B cell (primary cell): ENCODE measurements at regions not wholly inside any gene's neighbourhood (a gene's known extent, or its start where the extent isn't known, plus 50 kb on each side); places are given as distances from the start of the nearest gene placed in this dataset.

ENCODE experiments used
- ATAC-seq: fragments of 200-7000 bp; cut with Tn5 transposase; one replicate; pipeline ENCODE4 v1.10.0; 2021; ENCODE audit warnings: low read depth, mild to moderate bottlenecking, moderate number of reproducible peaks, moderate library complexity
- CTCF ChIA-PET: fragments of 350-600 bp; sonication (Branson Sonifier 250); formaldehyde crosslinking; loops from one replicate; lab custom pipeline; 2021; ENCODE audit warnings: antibody characterized with exemption, inconsistent platforms; lab: Charles Lee
- POLR2A ChIA-PET: fragments of 350-600 bp; sonication (Branson Sonifier 250); formaldehyde crosslinking; loops from one replicate; lab custom pipeline; 2021; ENCODE audit warnings: antibody characterized with exemption; lab: Charles Lee
- DNase-seq: peaks from one replicate; pipeline ENCODE4 v3.0.0; 2013
- H2AFZ ChIP-seq: 2 replicates; pipeline ENCODE4 v1.6.1; 2012; ENCODE audit warnings: mild to moderate bottlenecking, low read depth, low read length; ENCODE audit not compliant: insufficient read depth, poor library complexity, severe bottlenecking
- H3K27ac ChIP-seq, 2 donors: 1 replicate in 1 of 2; 2 replicates in 1 of 2; pipeline ENCODE4 v1.5.1; 2012 to 2013; ENCODE audit warnings: low read length in 2 of 2, mild to moderate bottlenecking in 2 of 2, moderate library complexity in 1 of 2
- H3K27me3 ChIP-seq, 4 experiments: fragments of 200-600 bp in 1 of 4; sonication (generic) in 1 of 4; replicated peaks in 1 of 4; 1 replicate in 2 of 4; 2 replicates in 2 of 4; pipeline versions ENCODE4 v1.6.1 to v1.7.0; 2013 to 2016; ENCODE audit warnings: low read length in 3 of 4, mild to moderate bottlenecking in 2 of 4, mixed read lengths in 1 of 4, moderate library complexity in 1 of 4; ENCODE audit not compliant: insufficient read depth in 4 of 4, control insufficient read depth in 3 of 4; ENCODE audit errors: control extremely low read depth in 1 of 4
- H3K36me3 ChIP-seq, 2 experiments: replicated peaks in 1 of 2; 1 replicate in 1 of 2; 2 replicates in 1 of 2; pipeline versions ENCODE4 v1.6.1 to v1.7.1; 2013; ENCODE audit warnings: low read length in 1 of 2; ENCODE audit not compliant: insufficient read depth in 2 of 2, control insufficient read depth in 1 of 2; ENCODE audit errors: control extremely low read depth in 1 of 2, extremely low read depth in 1 of 2
- H3K4me1 ChIP-seq, 2 donors: fragments of 200-600 bp in 1 of 2; sonication (generic) in 1 of 2; 1 replicate in 1 of 2; 2 replicates in 1 of 2; pipeline versions ENCODE4 v1.5.1 to v1.6.1; 2013 to 2017; ENCODE audit warnings: low read length in 2 of 2; ENCODE audit not compliant: control insufficient read depth in 2 of 2, insufficient read depth in 2 of 2
- H3K4me2 ChIP-seq: replicated peaks from 2 replicates; pipeline ENCODE3; 2012; ENCODE audit warnings: mild to moderate bottlenecking, low read depth, low read length; ENCODE audit not compliant: poor library complexity, severe bottlenecking
- H3K4me3 ChIP-seq, 5 experiments: fragments of 200-600 bp in 1 of 5; sonication (generic) in 1 of 5; 1 replicate in 3 of 5; 2 replicates in 2 of 5; pipeline versions ENCODE4 v1.5.1 to v1.7.0; 2011 to 2016; ENCODE audit warnings: low read length in 4 of 5, mild to moderate bottlenecking in 4 of 5, low read depth in 2 of 5, control low read depth in 1 of 5, moderate library complexity in 1 of 5; ENCODE audit not compliant: insufficient read depth in 1 of 5; ENCODE audit errors: control extremely low read depth in 1 of 5, extremely low read depth in 1 of 5
- H3K79me2 ChIP-seq: fragments of 200-600 bp; sonication (generic); one replicate; pipeline ENCODE4 v1.6.0; 2016; ENCODE audit warnings: low read length; ENCODE audit not compliant: control insufficient read depth, insufficient read depth
- H3K9ac ChIP-seq: fragments of 200-600 bp; sonication (generic); 2 replicates; pipeline ENCODE4 v1.6.1; 2017; ENCODE audit warnings: mild to moderate bottlenecking, low read length, moderate library complexity
- H3K9me3 ChIP-seq, 3 donors: one replicate each; pipeline versions ENCODE4 v1.6.1 to v1.7.1; 2013; ENCODE audit warnings: low read length in 2 of 3; ENCODE audit not compliant: control insufficient read depth in 2 of 3, insufficient read depth in 1 of 3; ENCODE audit errors: control extremely low read depth in 1 of 3
- H4K20me1 ChIP-seq: 2 replicates; pipeline ENCODE4 v1.6.0; 2012; ENCODE audit warnings: mild to moderate bottlenecking, low read length; ENCODE audit not compliant: insufficient read depth, control insufficient read depth, poor library complexity, severe bottlenecking
- H3K27ac Mint-ChIP-seq: one replicate; pipeline ENCODE4 v1.8.0; 2021; ENCODE audit warnings: mixed read lengths
- H3K27me3 Mint-ChIP-seq: one replicate; pipeline ENCODE4 v1.8.0; 2021; ENCODE audit warnings: mixed read lengths
- H3K4me1 Mint-ChIP-seq: one replicate; pipeline ENCODE4 v1.8.0; 2021; ENCODE audit warnings: mixed read lengths
- H3K4me3 Mint-ChIP-seq: one replicate; pipeline ENCODE4 v1.8.0; 2021; ENCODE audit warnings: mixed read lengths
- H3K9me3 Mint-ChIP-seq: one replicate; pipeline ENCODE4 v1.8.0; 2022; ENCODE audit warnings: mixed read lengths; ENCODE audit not compliant: insufficient read depth
- CTCF ChIP-seq: fragments of 200-600 bp; IDR thresholded peaks from one replicate; pipeline ENCODE4 v1.8.0; 2022; ENCODE audit warnings: antibody characterized with exemption, mild to moderate bottlenecking
- EZH2 ChIP-seq: IDR thresholded peaks from 2 replicates; pipeline ENCODE4 v1.6.1; 2012; ENCODE audit warnings: borderline replicate concordance, low read depth, mild to moderate bottlenecking, moderate library complexity, low read length; ENCODE audit not compliant: insufficient read depth, poor library complexity, severe bottlenecking
- WGBS: methylation state at CpG from one replicate; pipeline ENCODE4 v1.1.5; 2013; ENCODE audit warnings: missing lambda C conversion rate; ENCODE audit not compliant: insufficient coverage; 5-methylcytosine and 5-hydroxymethylcytosine counted together
- intact Hi-C: fragments of 100-400 bp; cut with micrococcal nuclease; formaldehyde crosslinking; loops from one replicate; pipeline ENCODE4 v1.10.0; 2022

DNA sequence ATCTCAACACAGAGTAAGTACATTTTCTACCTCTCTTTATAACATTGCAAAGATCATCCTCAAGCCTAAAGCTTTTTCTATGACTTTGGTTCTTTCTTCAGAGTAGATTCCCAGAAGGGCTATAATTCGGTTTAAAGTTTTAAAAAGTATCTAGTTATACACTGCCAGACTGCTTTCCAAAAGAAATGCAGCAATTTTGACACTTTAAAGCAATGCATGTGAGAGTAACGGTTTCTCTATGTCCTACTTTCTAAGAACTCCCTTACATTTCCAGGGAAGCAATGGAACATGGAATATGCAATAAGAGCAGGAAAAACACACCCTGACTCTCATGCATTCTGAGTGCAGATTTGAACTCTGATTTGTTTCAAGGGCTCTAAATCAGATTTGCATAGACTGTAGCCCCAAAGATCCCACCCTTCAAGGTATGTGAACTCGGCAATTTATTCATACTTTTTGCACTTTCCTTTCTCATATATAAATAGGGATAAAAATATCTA is 331.6 kb downstream of the HHIPL2 start:
- Histone ChIP-seq H3K79me2 (no peaks in the 10 kb centered on the region), H3K27me3 (peaks cover 0 to 2% (median 0%) of the 10 kb centered on the region in 4 experiments), H3K4me2 (no peak overlapping the region), H3K4me1 (no peaks in the 10 kb centered on the region), H2AFZ (no peak overlapping the region), H3K9ac (no peak overlapping the region), H4K20me1 (no peaks in the 10 kb centered on the region), H3K27ac (no peak overlapping the region), H3K36me3 (no peaks in the 10 kb centered on the region), H3K4me3 (no peak overlapping the region), H3K9me3 (no peaks in the 10 kb centered on the region)
- ATAC-seq (no peak), DNase-seq (no peak)
- Mint-ChIP-seq H3K27ac (no peak overlapping the region), H3K4me1 (peaks cover 3% of the 10 kb centered on the region), H3K27me3 (peaks cover 8% of the 10 kb centered on the region), H3K4me3 (no peak overlapping the region), H3K9me3 (no peaks in the 10 kb centered on the region)
- POLR2A ChIA-PET = no interaction called here
- TF ChIP-seq CTCF (no peak), EZH2 (no peak)
- intact Hi-C loops = no loop called here
- no CpG with 5 or more reads among the region's 3 CpGs for WGBS
- CTCF ChIA-PET = no interaction called here

GRCh38 chr1:222210776-222211175 is 337.1 kb downstream of the HHIPL2 start:
- H3K27me3 Mint-ChIP-seq = peaks cover 18% of the 10 kb centered on the region
- H2AFZ ChIP-seq = no peak overlapping the region
- no peak for TF ChIP-seq CTCF
- no peak for TF ChIP-seq EZH2

More at GRCh38 chr1:222210776-222211175, 337.1 kb downstream of the HHIPL2 start:
- no peak overlapping the region for H3K27ac ChIP-seq
- ATAC-seq (no peak), DNase-seq (no peak)
- no peak overlapping the region for H3K9ac ChIP-seq
- ChIA-PET POLR2A (no interaction called here), CTCF (no interaction called here)
- no CpG with 5 or more reads among the region's 2 CpGs for WGBS
- Mint-ChIP-seq H3K4me3 (no peak overlapping the region), H3K27ac (no peak overlapping the region), H3K4me1 (no peaks in the 10 kb centered on the region), H3K9me3 (no peaks in the 10 kb centered on the region)
- H3K4me1 ChIP-seq = no peaks in the 10 kb centered on the region
- H3K4me3 ChIP-seq = no peak overlapping the region
- intact Hi-C loops = no loop called here
- H3K36me3 ChIP-seq = no peaks in the 10 kb centered on the region
- H3K79me2 ChIP-seq = no peaks in the 10 kb centered on the region
- H3K4me2 ChIP-seq = no peak overlapping the region
- no peaks in the 10 kb centered on the region for H3K9me3 ChIP-seq
- peaks cover 0 to 2% (median 0%) of the 10 kb centered on the region in 4 experiments for H3K27me3 ChIP-seq
- no peaks in the 10 kb centered on the region for H4K20me1 ChIP-seq
